Thoracic aorta (tissue), 2 donors: ENCODE measurements at regions not wholly inside any gene's neighbourhood (a gene's known extent, or its start where the extent isn't known, plus 50 kb on each side); places are given as distances from the start of the nearest gene placed in this dataset.

Experiments used
- ATAC-seq: fragments of 150-250 bp; one replicate; pipeline ENCODE4 v1.8.0; 2017; ENCODE audit warnings: low read depth; ENCODE audit not compliant: insufficient number of reproducible peaks, low FRiP score
- DNase-seq: peaks from one replicate; pipeline ENCODE4 v3.0.0-alpha.2; 2020; ENCODE audit warnings: low spot score
- H3K27ac ChIP-seq, 2 donors: fragments of 200-600 bp; sonication (generic); 1 replicate in 1 of 2; 2 replicates in 1 of 2; pipeline ENCODE4 v1.5.1; 2016; ENCODE audit warnings: mild to moderate bottlenecking in 2 of 2, moderate library complexity in 2 of 2
- H3K27me3 ChIP-seq: fragments of 200-600 bp; sonication (generic); replicated peaks from 2 replicates; pipeline ENCODE4 v1.6.0; 2016; ENCODE audit warnings: mild to moderate bottlenecking; ENCODE audit not compliant: insufficient read depth
- H3K36me3 ChIP-seq: fragments of 200-600 bp; sonication (generic); one replicate; pipeline ENCODE4 v1.5.1; 2016
- H3K4me1 ChIP-seq, 2 donors: fragments of 200-600 bp; sonication (generic); 1 replicate in 1 of 2; 2 replicates in 1 of 2; pipeline versions ENCODE4 v1.5.1 to v1.6.0; 2016; ENCODE audit warnings: low read depth in 2 of 2, mild to moderate bottlenecking in 1 of 2; ENCODE audit not compliant: control insufficient read depth in 1 of 2
- H3K4me3 ChIP-seq: fragments of 200-600 bp; sonication (generic); 2 replicates; pipeline ENCODE4 v1.5.1; 2016; ENCODE audit warnings: mild to moderate bottlenecking
- H3K9me3 ChIP-seq: fragments of 200-600 bp; sonication (generic); 2 replicates; pipeline ENCODE4 v1.5.1; 2016
- TF ChIP-seq, protein P1 (sequence below): fragments of 200-600 bp; sonication (generic); IDR thresholded peaks from one replicate; pipeline ENCODE4 v1.5.1; 2019; ENCODE audit warnings: antibody characterized with exemption

DNA sequence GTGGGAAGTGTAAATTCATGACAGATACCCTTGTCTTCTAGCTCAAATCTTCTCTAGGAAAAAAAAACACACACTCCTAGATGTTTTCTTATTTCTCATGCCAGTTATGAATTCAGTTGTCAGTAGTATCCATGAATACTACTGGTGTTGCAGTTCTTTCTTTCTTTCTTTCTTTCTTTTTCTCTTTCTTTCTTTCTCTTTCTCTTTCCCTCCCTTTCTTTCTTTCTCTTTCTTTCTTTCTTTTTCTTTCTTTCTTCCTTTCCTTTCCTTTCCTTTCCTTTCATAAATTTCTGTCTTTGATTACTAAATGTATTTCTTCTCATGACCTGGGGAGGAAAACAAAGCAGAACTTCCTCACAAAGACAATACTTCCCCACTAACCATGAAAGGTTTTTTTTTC lies 253.8 kb downstream of the PCDH7 start:
- Histone ChIP-seq H3K27ac (no peak overlapping the region), H3K9me3 (no peaks in the 10 kb centered on the region), H3K4me3 (no peak overlapping the region), H3K36me3 (no peaks in the 10 kb centered on the region), H3K27me3 (no peaks in the 10 kb centered on the region), H3K4me1 (peaks cover 6 to 33% of the 10 kb centered on the region in 2 donors)
- no peak for DNase-seq
- no peak for ATAC-seq
- TF ChIP-seq, protein P1, sequence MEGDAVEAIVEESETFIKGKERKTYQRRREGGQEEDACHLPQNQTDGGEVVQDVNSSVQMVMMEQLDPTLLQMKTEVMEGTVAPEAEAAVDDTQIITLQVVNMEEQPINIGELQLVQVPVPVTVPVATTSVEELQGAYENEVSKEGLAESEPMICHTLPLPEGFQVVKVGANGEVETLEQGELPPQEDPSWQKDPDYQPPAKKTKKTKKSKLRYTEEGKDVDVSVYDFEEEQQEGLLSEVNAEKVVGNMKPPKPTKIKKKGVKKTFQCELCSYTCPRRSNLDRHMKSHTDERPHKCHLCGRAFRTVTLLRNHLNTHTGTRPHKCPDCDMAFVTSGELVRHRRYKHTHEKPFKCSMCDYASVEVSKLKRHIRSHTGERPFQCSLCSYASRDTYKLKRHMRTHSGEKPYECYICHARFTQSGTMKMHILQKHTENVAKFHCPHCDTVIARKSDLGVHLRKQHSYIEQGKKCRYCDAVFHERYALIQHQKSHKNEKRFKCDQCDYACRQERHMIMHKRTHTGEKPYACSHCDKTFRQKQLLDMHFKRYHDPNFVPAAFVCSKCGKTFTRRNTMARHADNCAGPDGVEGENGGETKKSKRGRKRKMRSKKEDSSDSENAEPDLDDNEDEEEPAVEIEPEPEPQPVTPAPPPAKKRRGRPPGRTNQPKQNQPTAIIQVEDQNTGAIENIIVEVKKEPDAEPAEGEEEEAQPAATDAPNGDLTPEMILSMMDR, result no peak

DNA sequence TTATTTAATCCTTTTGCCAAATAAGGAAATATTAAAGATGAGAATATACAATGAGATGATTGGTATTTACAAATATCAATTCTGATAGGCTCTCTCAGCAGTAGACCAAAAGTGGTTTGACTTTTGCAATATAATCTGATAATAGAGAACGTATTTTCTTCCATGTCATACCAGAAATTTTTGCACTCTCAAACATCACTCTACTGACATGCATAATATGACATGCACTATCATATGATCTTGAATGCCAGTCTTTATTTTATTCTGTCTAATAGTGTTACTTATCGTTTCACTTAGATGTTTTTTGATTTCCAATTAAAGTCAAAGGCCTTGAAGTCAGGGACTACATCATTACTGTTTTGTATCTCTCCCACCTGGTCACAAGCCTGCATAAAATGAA lies 259.2 kb downstream of the PCDH7 start:
- Histone ChIP-seq H3K4me3 (no peak overlapping the region), H3K27me3 (no peaks in the 10 kb centered on the region), H3K36me3 (no peaks in the 10 kb centered on the region), H3K27ac (no peak overlapping the region), H3K4me1 (peaks cover 3 to 14% of the 10 kb centered on the region in 2 donors), H3K9me3 (no peaks in the 10 kb centered on the region)
- TF ChIP-seq, protein P1, result no peak
- ATAC-seq (no peak), DNase-seq (no peak)

DNA sequence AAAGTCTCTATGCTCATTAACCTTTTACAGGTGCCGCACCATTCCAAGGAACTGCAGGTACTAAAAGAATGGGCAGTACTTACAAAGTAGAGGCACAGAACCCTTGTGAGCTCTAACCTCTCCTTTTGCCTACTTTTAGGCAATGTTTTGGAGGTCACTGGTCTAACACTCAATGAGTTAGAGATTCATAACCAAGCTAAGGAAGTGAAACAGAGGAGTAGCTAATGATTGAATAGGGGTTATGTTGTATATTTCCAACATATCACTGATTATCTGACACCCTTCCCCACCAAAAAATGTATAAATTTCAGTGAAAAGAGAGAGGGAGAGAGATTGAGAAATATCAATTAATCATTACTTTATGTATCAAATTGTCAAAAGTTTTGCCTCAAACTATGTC lies 269.3 kb downstream of the PCDH7 start:
- H3K9me3 ChIP-seq, result no peaks in the 10 kb centered on the region
- H3K4me3 ChIP-seq, result no peak overlapping the region
- ATAC-seq (no peak), DNase-seq (no peak)
- no peaks in the 10 kb centered on the region for H3K27me3 ChIP-seq
- H3K27ac ChIP-seq, result no peak overlapping the region
- no peaks in the 10 kb centered on the region for H3K36me3 ChIP-seq
- TF ChIP-seq, protein P1, result no peak
- H3K4me1 ChIP-seq, result peaks cover 3 to 24% of the 10 kb centered on the region in 2 donors

DNA sequence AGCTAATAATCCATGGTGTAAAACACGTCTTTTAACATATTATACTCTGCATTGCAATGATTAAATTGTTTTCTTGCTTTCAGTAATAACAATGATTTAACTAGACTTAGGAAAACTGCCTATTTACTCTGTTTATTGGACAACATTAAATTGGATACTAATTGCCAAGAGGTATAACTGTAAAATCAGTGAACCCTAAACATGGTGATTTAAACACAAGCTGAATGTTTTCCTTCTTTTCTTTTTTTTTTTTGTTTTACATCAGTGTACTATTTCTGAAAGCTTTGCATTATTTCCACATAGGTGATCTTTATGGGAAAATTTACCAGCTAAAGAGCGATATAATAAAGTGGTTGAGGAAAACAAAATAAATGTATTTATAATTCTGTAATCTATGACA lies 276.7 kb downstream of the PCDH7 start:
- ATAC-seq, result no peak
- H3K4me1 ChIP-seq, result peaks cover 0 to 5% of the 10 kb centered on the region in 2 donors
- no peaks in the 10 kb centered on the region for H3K9me3 ChIP-seq
- H3K27ac ChIP-seq, result no peak overlapping the region
- TF ChIP-seq, protein P1, result no peak
- DNase-seq, result no peak
- no peak overlapping the region for H3K4me3 ChIP-seq
- no peaks in the 10 kb centered on the region for H3K27me3 ChIP-seq
- no peaks in the 10 kb centered on the region for H3K36me3 ChIP-seq

DNA sequence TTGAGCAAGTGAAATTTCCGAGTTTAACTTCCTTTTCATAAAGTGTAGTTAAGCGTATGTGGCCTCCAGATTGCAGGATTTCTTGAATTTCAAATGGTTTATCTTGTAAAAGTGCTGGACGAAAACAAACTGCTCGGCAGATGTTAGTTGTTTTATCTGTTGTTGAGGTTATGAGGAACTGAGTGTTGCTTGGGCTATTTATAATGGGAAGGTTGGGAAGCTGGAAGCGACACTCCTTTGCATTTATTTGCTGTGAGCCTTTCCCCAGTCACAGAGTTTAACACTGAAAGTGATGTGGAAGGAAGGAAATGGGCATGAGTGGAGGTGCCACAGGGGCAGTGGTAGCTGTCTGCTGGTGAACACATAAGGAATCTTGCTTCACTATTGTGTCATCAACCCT lies 284.9 kb downstream of the PCDH7 start:
- Histone ChIP-seq H3K4me3 (no peak overlapping the region), H3K9me3 (no peaks in the 10 kb centered on the region), H3K27ac (no peak overlapping the region), H3K27me3 (no peaks in the 10 kb centered on the region), H3K4me1 (peaks cover 5 to 20% of the 10 kb centered on the region in 2 donors), H3K36me3 (no peaks in the 10 kb centered on the region)
- DNase-seq, result no peak
- TF ChIP-seq, protein P1, result no peak
- ATAC-seq, result no peak
